HCT116 (cell line): ENCODE measurements at regions not wholly inside any gene's neighbourhood (a gene's known extent, or its start where the extent isn't known, plus 50 kb on each side); places are given as distances from the start of the nearest gene placed in this dataset.

Experiments used
- ATAC-seq: fragments of 200-7000 bp; cut with Tn5 transposase; 2 replicates; pipeline ENCODE4 v1.9.1; 2020; ENCODE audit warnings: mild to moderate bottlenecking, moderate library complexity
- BruUV-seq: library from RNA; stranded (reverse); fragments of 400-500 nt; replicated peaks from 2 replicates; lab custom pipeline; 2021; lab: Mats Ljungman, UMichigan
- CTCF ChIA-PET: fragments of 300-600 bp; sonication (Branson Sonifier 250); formaldehyde crosslinking; loops from one replicate; lab custom pipeline; 2021; ENCODE audit warnings: antibody characterized with exemption; lab: Charles Lee
- POLR2A ChIA-PET: fragments of 300-600, 350-600 bp; sonication (Branson Sonifier 250); formaldehyde crosslinking; loops from one replicate; lab custom pipeline; 2021; ENCODE audit warnings: antibody characterized with exemption; lab: Charles Lee
- RAD21 ChIA-PET, 2 experiments: fragments of 300-600 bp; sonication (Branson Sonifier 250); formaldehyde crosslinking; loops; one replicate each; lab custom pipeline; 2023; ENCODE audit warnings: low total read pairs in 2 of 2; ENCODE audit not compliant: uncharacterized antibody in 2 of 2, unreplicated experiment in 2 of 2, low non-redundant PET in 1 of 2; lab: Charles Lee
- DNase-seq: peaks from one replicate; pipeline ENCODE4 v3.0.0-alpha.2; 2010; ENCODE audit warnings: low read depth, low spot score
- H2AFZ ChIP-seq: fragments of 200-600 bp; shearing (Covaris generic), sonication (generic); 2 replicates; pipeline ENCODE4 v1.6.1; 2017; ENCODE audit warnings: low read depth, mixed run types, mixed read lengths, antibody characterized with exemption, low read length; ENCODE audit not compliant: poor library complexity, severe bottlenecking
- H3K27ac ChIP-seq: 2 replicates; pipeline ENCODE4 v1.5.1; 2012; ENCODE audit warnings: low read depth, low read length
- H3K27me3 ChIP-seq: fragments of 200-600 bp; sonication (generic); 2 replicates; pipeline ENCODE4 v1.6.1; 2016; ENCODE audit warnings: mixed run types, low read length, mixed read lengths; ENCODE audit not compliant: insufficient read depth
- H3K36me3 ChIP-seq, 2 experiments: fragments of 200-500 bp in 1 of 2; fragments of 200-600 bp in 1 of 2; sonication (Bioruptor generic) in 1 of 2; sonication (generic) in 1 of 2; 2 replicates each; pipeline versions ENCODE4 v1.5.1 to v1.6.1; 2014 to 2016; ENCODE audit warnings: low read length in 2 of 2, inconsistent platforms in 1 of 2, mixed read lengths in 1 of 2, mixed run types in 1 of 2; ENCODE audit not compliant: insufficient read depth in 2 of 2, control insufficient read depth in 1 of 2
- H3K4me1 ChIP-seq, 2 experiments: fragments of 200-600 bp in 1 of 2; sonication (generic) in 1 of 2; 2 replicates each; pipeline versions ENCODE4 v1.5.1 to v1.6.1; 2012 to 2017; ENCODE audit warnings: low read length in 2 of 2, inconsistent platforms in 1 of 2, mild to moderate bottlenecking in 1 of 2, mixed read lengths in 1 of 2, mixed run types in 1 of 2, moderate library complexity in 1 of 2; ENCODE audit not compliant: insufficient read depth in 2 of 2, control insufficient read depth in 1 of 2
- H3K4me2 ChIP-seq: fragments of 200-600 bp; sonication (generic); 2 replicates; pipeline ENCODE4 v1.6.1; 2017; ENCODE audit warnings: mixed run types, low read length, mixed read lengths
- H3K4me3 ChIP-seq, 2 experiments: fragments of 200-600 bp in 1 of 2; sonication (generic) in 1 of 2; replicated peaks in 1 of 2; 2 replicates each; pipeline ENCODE4 v1.5.1; 2011 to 2016; ENCODE audit warnings: low read length in 2 of 2, control low read depth in 1 of 2, low read depth in 1 of 2, mild to moderate bottlenecking in 1 of 2, mixed read lengths in 1 of 2, mixed run types in 1 of 2
- H3K79me2 ChIP-seq: fragments of 200-600 bp; sonication (generic); 2 replicates; pipeline ENCODE4 v1.6.1; 2017; ENCODE audit warnings: mild to moderate bottlenecking, mixed run types, low read length, moderate library complexity, mixed read lengths; ENCODE audit not compliant: insufficient read depth
- H3K9ac ChIP-seq: fragments of 200-600 bp; sonication (generic); 2 replicates; pipeline ENCODE4 v1.6.1; 2016; ENCODE audit warnings: low read length, mixed read lengths
- H3K9me2 ChIP-seq: fragments of 200-600 bp; sonication (generic), shearing (Covaris generic); 2 replicates; pipeline ENCODE4 v1.6.1; 2017; ENCODE audit warnings: mixed run types, mild to moderate bottlenecking, moderate library complexity; ENCODE audit not compliant: insufficient read depth
- H3K9me3 ChIP-seq, 2 experiments: fragments of 200-500 bp in 1 of 2; fragments of 200-600 bp in 1 of 2; sonication (Bioruptor generic) in 1 of 2; sonication (generic) in 1 of 2; 2 replicates each; pipeline ENCODE4 v1.6.1; 2014 to 2017; ENCODE audit warnings: low read length in 2 of 2, mixed read lengths in 2 of 2, inconsistent platforms in 1 of 2, low read depth in 1 of 2, mild to moderate bottlenecking in 1 of 2, mixed run types in 1 of 2, moderate library complexity in 1 of 2; ENCODE audit not compliant: control insufficient read depth in 1 of 2, insufficient read depth in 1 of 2
- H4K20me1 ChIP-seq: fragments of 200-600 bp; sonication (generic), shearing (Covaris generic); 2 replicates; pipeline ENCODE4 v1.6.1; 2017; ENCODE audit warnings: mixed run types, mild to moderate bottlenecking, moderate library complexity; ENCODE audit not compliant: insufficient read depth
- ELF1 ChIP-seq: IDR thresholded peaks from 2 replicates; pipeline ENCODE4 v1.6.1; 2012; ENCODE audit warnings: low read depth, borderline replicate concordance
- EZH2 ChIP-seq: fragments of 200-600 bp; sonication (generic); IDR thresholded peaks from 2 replicates; pipeline ENCODE4 v1.6.1; 2017; ENCODE audit warnings: antibody characterized with exemption, mixed run types
- EZH2phosphoT487 ChIP-seq: fragments of 200-600 bp; IDR thresholded peaks from 2 replicates; pipeline ENCODE4 v1.6.1; 2018; ENCODE audit warnings: antibody characterized with exemption, borderline replicate concordance
- JUND ChIP-seq: IDR thresholded peaks from 2 replicates; pipeline ENCODE4 v1.6.1; 2012
- RAD21 ChIP-seq: IDR thresholded peaks from 2 replicates; pipeline ENCODE4 v1.6.1; 2012; ENCODE audit warnings: low read depth, mild to moderate bottlenecking
- SRF ChIP-seq: IDR thresholded peaks from 2 replicates; pipeline ENCODE4 v1.6.1; 2012; ENCODE audit warnings: low read depth
- intact Hi-C: fragments of 100-400 bp; cut with micrococcal nuclease; formaldehyde crosslinking; loops from 2 replicates; pipeline ENCODE4 v1.10.0; 2022
- TF ChIP-seq, protein P1 (sequence below): IDR thresholded peaks from 2 replicates; pipeline ENCODE4 v1.6.1; 2012

DNA sequence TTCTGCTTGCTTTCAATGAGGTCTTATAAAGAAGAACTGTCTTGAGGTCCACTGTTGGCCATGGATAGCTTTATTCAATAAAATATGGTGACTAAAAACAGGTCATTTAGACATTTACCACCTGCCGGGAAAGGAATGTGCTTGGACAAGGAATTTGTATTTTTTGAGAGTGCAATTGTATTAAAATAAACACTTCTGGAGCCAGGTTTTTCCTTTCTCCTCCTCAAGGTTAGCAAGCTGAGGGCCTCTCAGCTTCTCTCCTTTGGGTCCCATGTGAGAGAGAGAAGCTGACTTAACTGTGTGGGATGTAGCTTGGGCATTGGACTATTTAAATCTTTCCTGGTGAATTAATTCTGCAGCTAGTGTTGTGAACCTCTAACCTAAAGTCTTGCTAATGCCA is 321.0 kb downstream of the MEIS1 start:
- ChIA-PET POLR2A (no interaction called here), RAD21 (no interaction called here), CTCF (no interaction called here)
- no peaks in the 10 kb centered on the region for H4K20me1 ChIP-seq
- no peaks in the 10 kb centered on the region for H3K27me3 ChIP-seq
- no peak for DNase-seq
- TF ChIP-seq ELF1 (no peak), EZH2 (no peak), EZH2phosphoT487 (no peak)
- TF ChIP-seq, protein P1, sequence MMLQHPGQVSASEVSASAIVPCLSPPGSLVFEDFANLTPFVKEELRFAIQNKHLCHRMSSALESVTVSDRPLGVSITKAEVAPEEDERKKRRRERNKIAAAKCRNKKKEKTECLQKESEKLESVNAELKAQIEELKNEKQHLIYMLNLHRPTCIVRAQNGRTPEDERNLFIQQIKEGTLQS = no peak
- no peaks in the 10 kb centered on the region for H3K9me2 ChIP-seq
- no peaks in the 10 kb centered on the region for H3K4me1 ChIP-seq
- H3K9ac ChIP-seq = no peak overlapping the region
- no TSS peak for BruUV-seq
- no peaks in the 10 kb centered on the region for H3K36me3 ChIP-seq
- no peak overlapping the region for H3K4me2 ChIP-seq
- peaks cover 0 to 4% of the 10 kb centered on the region in 2 experiments; a peak in 2 of 4 replicates for H3K9me3 ChIP-seq
- no peak overlapping the region for H3K4me3 ChIP-seq
- no peaks in the 10 kb centered on the region for H3K79me2 ChIP-seq
- H2AFZ ChIP-seq = no peak overlapping the region
- no peak for ATAC-seq
- intact Hi-C loops = no loop called here
- no peak overlapping the region for H3K27ac ChIP-seq

DNA sequence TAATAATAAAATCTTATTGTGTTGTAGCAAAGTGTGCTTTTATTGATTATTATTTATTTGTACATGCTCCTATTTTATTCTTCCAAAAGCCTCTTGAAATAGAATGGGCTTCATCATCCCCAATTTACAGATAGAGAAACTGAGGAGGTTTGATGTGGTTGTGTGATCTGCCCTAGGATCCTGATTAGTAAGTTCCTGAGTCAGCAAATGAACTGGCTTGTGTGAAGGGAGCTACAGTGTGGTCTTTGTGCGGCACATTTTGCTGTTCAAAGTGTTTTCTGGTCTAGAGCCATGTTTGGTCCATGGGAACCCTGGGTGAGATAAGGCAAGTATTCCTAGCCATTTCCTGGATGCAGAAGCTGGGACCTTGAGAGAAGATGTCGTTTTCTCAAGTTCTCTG is 326.9 kb downstream of the MEIS1 start:
- TF ChIP-seq JUND = no peak
- TF ChIP-seq RAD21 = no peak
- TF ChIP-seq, protein P1 = no peak
- TF ChIP-seq SRF = no peak
- no peak for TF ChIP-seq ELF1
- no peaks in the 10 kb centered on the region for H3K36me3 ChIP-seq
- H3K4me2 ChIP-seq = no peak overlapping the region
- RAD21 ChIA-PET = no interaction called here
- no peak overlapping the region for H3K4me3 ChIP-seq
- peaks cover 0 to 7% of the 10 kb centered on the region in 2 experiments; a peak in 2 of 4 replicates for H3K9me3 ChIP-seq
- no TSS peak for BruUV-seq
- H3K9ac ChIP-seq = no peak overlapping the region
- H4K20me1 ChIP-seq = no peaks in the 10 kb centered on the region
- ATAC-seq = no peak
- H3K27me3 ChIP-seq = no peaks in the 10 kb centered on the region
- H3K79me2 ChIP-seq = no peaks in the 10 kb centered on the region
- H3K27ac ChIP-seq = no peak overlapping the region
- CTCF ChIA-PET = no interaction called here
- DNase-seq = no peak
- no peaks in the 10 kb centered on the region for H3K9me2 ChIP-seq
- no peaks in the 10 kb centered on the region for H3K4me1 ChIP-seq
- intact Hi-C loops = no loop called here
- POLR2A ChIA-PET = no interaction called here
- no peak overlapping the region for H2AFZ ChIP-seq
